GM12873 (cell line): ENCODE measurements at regions not wholly inside any gene's neighbourhood (a gene's known extent, or its start where the extent isn't known, plus 50 kb on each side); places are given as distances from the start of the nearest gene placed in this dataset.

Experiments used
- TF ChIP-seq, protein P1 (sequence below): IDR thresholded peaks from 2 replicates; pipeline ENCODE4 v1.5.1; 2012; ENCODE audit warnings: low read depth, mild to moderate bottlenecking, moderate library complexity, low read length, control low read depth; ENCODE audit not compliant: insufficient read depth; ENCODE audit errors: missing control alignments

DNA sequence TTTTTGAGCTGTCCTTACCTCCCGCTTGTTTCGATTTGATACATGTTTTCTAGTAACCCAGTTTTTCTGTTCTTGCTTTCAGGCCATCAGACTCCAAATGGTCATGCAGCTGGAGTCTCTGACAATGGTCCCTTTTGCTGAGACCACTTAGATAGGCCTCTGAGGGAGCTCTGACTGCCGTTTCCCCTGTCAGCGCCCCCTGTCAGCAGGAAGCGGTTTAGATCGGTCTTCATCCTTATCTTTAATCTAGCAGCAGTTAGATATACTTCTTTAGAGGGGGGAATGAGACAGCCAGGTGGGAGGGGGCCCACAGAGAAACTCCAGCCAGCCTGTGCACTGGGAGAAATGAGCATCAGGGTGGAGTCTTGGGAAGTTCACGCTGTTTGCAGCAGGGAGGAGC, 457.9 kb downstream of the GPAT3 start:
- TF ChIP-seq, protein P1, sequence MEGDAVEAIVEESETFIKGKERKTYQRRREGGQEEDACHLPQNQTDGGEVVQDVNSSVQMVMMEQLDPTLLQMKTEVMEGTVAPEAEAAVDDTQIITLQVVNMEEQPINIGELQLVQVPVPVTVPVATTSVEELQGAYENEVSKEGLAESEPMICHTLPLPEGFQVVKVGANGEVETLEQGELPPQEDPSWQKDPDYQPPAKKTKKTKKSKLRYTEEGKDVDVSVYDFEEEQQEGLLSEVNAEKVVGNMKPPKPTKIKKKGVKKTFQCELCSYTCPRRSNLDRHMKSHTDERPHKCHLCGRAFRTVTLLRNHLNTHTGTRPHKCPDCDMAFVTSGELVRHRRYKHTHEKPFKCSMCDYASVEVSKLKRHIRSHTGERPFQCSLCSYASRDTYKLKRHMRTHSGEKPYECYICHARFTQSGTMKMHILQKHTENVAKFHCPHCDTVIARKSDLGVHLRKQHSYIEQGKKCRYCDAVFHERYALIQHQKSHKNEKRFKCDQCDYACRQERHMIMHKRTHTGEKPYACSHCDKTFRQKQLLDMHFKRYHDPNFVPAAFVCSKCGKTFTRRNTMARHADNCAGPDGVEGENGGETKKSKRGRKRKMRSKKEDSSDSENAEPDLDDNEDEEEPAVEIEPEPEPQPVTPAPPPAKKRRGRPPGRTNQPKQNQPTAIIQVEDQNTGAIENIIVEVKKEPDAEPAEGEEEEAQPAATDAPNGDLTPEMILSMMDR, result peak; percentile 35

DNA sequence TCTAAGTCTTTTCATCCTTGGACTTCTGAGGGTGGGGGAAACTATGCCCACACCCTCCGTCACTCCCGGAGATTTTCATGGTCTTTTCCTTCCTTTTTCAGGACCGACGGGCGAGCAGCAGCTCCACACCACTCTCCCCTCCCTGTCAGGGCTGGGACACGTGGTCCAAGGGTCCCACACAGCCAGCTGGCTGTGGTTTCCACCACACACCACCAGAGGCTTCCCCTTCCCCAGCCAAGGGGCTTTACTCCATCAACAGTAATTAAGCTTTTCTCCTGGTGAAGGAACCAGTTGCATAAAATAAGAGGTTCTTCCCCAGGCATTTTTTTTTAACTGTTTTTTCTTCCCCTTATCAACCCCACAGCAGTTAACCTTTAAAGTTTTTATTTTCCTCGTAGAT, 453.9 kb downstream of the GPAT3 start:
- TF ChIP-seq, protein P1, result no peak

DNA sequence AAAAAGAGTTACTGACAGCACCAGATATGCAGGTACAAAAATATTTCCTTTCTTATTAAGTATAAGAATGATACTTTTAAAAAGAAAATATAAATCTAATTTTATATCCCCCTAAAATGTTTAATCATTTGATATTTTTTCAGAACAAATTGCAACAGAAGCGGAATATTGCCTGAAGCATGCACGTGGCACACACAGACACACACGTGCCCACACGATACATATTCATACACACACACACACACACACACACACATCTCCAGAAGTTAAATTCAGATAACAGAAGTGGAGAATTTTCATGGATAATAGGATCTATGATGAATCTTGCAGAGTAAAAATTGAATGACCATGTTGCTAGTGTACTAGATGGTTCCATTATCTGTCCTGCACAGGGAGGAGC, 445.2 kb downstream of the GPAT3 start:
- TF ChIP-seq, protein P1, result no peak

DNA sequence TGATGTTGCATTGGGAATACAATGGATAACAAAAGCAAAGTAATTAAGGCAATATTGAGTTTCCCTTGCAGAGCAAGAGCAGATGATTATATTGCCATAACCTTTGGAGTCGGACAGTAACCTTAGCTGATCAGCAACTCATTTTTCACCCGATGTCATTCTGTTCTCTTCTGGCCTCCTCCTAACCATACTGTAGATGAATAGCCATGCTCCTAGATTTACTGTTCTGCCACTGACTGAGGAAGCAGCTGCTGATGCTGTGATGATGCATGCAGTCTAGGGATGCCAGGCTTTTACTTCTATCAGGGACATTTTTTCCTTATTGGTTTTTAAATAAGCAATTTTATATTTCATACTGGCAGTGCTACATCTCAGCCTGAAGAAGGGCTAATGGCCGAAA, 443.9 kb downstream of the GPAT3 start:
- TF ChIP-seq, protein P1, result no peak

DNA sequence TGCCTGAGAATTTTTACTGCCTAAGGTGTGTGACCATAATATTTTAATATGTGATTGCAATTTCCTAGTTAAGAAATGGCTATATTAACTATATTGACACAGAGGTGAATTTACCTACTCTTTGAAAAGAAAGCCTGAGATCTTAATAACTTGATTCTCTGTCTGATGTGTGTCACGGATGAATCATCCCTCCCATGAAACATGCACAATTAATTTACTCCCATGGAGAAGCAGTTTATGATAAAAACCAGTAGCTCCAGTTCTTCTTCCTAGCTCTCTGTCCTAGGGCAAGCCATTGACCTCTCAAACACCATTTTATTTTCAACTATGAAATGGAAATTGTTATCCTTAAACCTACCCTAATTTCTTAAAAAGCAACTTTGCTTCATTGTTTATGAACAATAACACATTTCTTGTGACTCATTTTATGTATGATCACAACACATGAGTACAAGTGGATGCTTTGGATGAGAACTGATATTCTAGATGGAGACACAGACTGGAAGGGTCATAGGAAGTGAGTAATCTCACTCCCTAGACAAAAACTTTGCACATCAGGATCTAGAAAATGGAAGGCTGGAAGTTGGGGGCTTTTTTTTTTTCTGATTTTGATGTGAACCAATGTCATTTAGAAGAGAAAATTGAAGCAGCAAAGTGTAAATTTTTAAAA, 438.3 kb downstream of the GPAT3 start:
- TF ChIP-seq, protein P1, result no peak

DNA sequence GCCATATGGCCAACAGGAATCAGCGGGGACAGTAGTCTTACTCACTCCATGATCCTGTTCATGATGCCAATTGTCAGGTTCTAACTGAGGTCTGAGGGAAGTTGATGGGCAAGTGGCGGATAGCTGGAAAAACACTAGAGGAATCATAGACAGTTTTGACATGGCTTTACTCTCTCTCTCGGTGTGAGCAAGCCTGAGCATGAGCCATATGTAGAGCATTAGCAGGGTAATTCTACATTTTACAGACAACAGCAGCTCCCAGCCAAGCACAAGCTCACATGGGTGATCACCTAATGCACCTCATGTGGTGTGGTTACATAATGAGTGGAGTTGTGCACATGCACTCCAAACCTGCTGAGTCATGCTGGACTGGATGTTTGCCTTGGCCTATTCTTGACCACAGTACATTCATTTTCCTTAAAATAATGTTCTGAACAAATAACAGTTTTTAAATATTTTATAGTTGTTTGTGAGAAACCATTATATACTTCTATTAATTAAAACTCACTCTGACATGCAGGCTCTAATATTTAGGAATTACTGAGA, 429.2 kb downstream of the GPAT3 start:
- TF ChIP-seq, protein P1, result no peak

DNA sequence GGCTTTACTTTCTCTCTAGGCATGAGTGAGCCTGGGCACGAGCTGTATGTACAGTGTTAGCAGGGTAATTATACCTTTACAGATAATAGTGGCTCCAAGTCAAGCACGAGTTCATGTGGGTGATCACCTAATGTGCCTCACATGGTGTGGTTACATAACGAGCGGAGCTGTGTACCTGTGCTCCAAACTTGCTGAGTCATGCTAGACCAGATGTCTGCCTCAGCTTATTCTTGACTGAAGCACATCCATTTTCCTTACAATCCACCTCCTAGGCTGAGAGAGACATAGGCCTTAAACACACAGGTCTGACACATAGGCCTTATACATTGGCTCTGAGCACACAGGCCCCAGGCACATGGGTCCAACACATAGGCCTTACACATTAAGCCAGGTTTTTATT, 426.6 kb downstream of the GPAT3 start:
- TF ChIP-seq, protein P1, result no peak
